ENCODE measurements at regions not wholly inside any gene's neighbourhood (a gene's known extent, or its start where the extent isn't known, plus 50 kb on each side); places are given as distances from the start of the nearest gene placed in this dataset.
"Not testable (repeated sequence)": the region's sequence is repeated elsewhere in the genome, so short reads cannot be mapped to it uniquely, and the experiment has no call there.

GRCh38 chr18:104264-104663 is 54.1 kb upstream of the USP14 start:
- not testable (repeated sequence) for TF ChIP-seq CTCF (IDR thresholded peaks at IDR 0.05; ENCODE audit: insufficient read depth, low read depth, low read length); EZH2 (IDR thresholded peaks at IDR 0.05; ENCODE audit: insufficient read depth, low read length)
